DOHH2 (cell line): ENCODE measurements at regions not wholly inside any gene's neighbourhood (a gene's known extent, or its start where the extent isn't known, plus 50 kb on each side); places are given as distances from the start of the nearest gene placed in this dataset.
A peak's percentile ranks its signal among the peaks of the same experiment; 100 is the strongest.

Experiments used
- H3F3A ChIP-seq: fragments of 200-600 bp; sonication (generic), shearing (Covaris generic); 2 replicates; pipeline ENCODE4 v1.6.0; 2016; ENCODE audit warnings: antibody characterized with exemption, mild to moderate bottlenecking; ENCODE audit not compliant: control insufficient read depth, insufficient read depth
- H3K27ac ChIP-seq: fragments of 200-600 bp; sonication (generic); 2 replicates; pipeline ENCODE4 v1.5.1; 2014; ENCODE audit warnings: low read depth, mild to moderate bottlenecking, low read length, moderate library complexity
- H3K27me3 ChIP-seq: fragments of 200-600 bp; sonication (generic); 2 replicates; pipeline ENCODE4 v1.6.1; 2014; ENCODE audit warnings: mild to moderate bottlenecking, low read length, mixed read lengths; ENCODE audit not compliant: control insufficient read depth
- H3K36me3 ChIP-seq: fragments of 200-600 bp; sonication (generic); 2 replicates; pipeline ENCODE4 v1.6.1; 2014; ENCODE audit warnings: mild to moderate bottlenecking, low read length, moderate library complexity, mixed read lengths; ENCODE audit not compliant: control insufficient read depth
- H3K4me1 ChIP-seq: fragments of 200-600 bp; sonication (generic); 2 replicates; pipeline ENCODE4 v1.6.1; 2014; ENCODE audit warnings: mild to moderate bottlenecking, low read length, mixed read lengths; ENCODE audit not compliant: control insufficient read depth
- H3K4me2 ChIP-seq: fragments of 200-600 bp; sonication (generic); 2 replicates; pipeline ENCODE4 v1.6.0; 2014; ENCODE audit warnings: mild to moderate bottlenecking, low read length, moderate library complexity
- H3K4me3 ChIP-seq: fragments of 200-600 bp; sonication (generic); 2 replicates; pipeline ENCODE4 v1.5.1; 2014; ENCODE audit warnings: mild to moderate bottlenecking, low read length, mixed read lengths
- H3K79me2 ChIP-seq: fragments of 200-600 bp; sonication (generic); 2 replicates; pipeline ENCODE4 v1.6.1; 2014; ENCODE audit warnings: mild to moderate bottlenecking, low read length, mixed read lengths; ENCODE audit not compliant: control insufficient read depth
- H3K9me2 ChIP-seq: fragments of 200-600 bp; sonication (generic); replicated peaks from 2 replicates; pipeline ENCODE4 v1.6.1; 2014; ENCODE audit warnings: mild to moderate bottlenecking, low read length, mixed read lengths; ENCODE audit not compliant: control insufficient read depth
- H3K9me3 ChIP-seq: fragments of 200-600 bp; sonication (generic); 2 replicates; pipeline ENCODE4 v1.6.1; 2014; ENCODE audit warnings: antibody characterized with exemption, low read length, mixed read lengths; ENCODE audit not compliant: control insufficient read depth, insufficient read depth
- H4K20me1 ChIP-seq: fragments of 200-600 bp; sonication (generic); 2 replicates; pipeline ENCODE4 v1.6.0; 2014; ENCODE audit warnings: low read depth, mild to moderate bottlenecking, antibody characterized with exemption, low read length, moderate library complexity; ENCODE audit not compliant: control insufficient read depth, insufficient read depth
- EZH2phosphoT487 ChIP-seq: fragments of 200-600 bp; sonication (generic); IDR thresholded peaks from 2 replicates; pipeline ENCODE4 v1.6.1; 2017; ENCODE audit warnings: borderline replicate concordance, mild to moderate bottlenecking, antibody characterized with exemption, low read length, moderate library complexity, mixed read lengths
- TF ChIP-seq, protein P1 (sequence below): fragments of 200-600 bp; sonication (generic); IDR thresholded peaks from one replicate; pipeline ENCODE4 v1.5.1; 2014; ENCODE audit warnings: antibody characterized with exemption, mild to moderate bottlenecking, low read depth, low read length; ENCODE audit not compliant: poor library complexity, severe bottlenecking

DNA sequence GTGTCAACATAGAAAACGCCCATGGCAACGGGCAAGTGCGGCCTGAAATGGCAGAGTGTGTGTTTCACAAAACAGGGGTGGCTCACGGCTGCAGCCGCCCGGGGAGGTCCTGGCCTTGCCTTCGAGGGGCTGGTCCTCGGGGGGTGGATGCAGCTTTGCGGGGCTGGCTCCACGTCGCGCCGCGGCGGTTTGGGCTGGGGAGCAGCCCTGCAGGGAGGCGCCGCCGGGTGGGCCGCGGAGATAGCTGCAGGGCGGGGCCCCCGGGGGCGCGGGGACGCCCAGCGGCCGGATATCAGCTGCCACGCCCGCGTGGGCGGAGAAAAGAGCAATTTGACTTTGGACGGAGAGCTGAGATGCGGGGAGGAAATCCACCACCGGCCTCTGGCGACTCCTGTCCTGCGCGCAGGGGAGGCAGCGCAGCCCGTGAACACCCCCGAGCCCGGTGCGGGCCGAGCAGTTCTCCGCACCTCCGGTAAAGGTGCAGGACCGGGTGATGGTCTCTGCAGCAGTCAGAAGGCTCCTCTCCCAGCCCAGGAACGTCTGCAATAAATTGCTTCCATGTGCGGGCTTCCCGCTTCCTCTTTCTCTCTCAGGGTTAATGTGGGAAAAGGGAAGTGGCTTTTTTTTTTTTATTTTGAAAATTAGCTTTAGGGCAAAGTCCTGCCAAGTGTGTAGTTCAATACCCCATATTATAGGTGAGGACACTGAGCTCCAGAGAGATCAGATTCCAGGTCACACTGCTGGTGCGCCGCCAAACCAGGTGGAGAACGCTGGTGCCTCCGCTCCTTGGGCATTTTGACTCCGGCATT is 110.5 kb downstream of the ARF6 start:
- no peak for TF ChIP-seq EZH2phosphoT487
- TF ChIP-seq, protein P1, sequence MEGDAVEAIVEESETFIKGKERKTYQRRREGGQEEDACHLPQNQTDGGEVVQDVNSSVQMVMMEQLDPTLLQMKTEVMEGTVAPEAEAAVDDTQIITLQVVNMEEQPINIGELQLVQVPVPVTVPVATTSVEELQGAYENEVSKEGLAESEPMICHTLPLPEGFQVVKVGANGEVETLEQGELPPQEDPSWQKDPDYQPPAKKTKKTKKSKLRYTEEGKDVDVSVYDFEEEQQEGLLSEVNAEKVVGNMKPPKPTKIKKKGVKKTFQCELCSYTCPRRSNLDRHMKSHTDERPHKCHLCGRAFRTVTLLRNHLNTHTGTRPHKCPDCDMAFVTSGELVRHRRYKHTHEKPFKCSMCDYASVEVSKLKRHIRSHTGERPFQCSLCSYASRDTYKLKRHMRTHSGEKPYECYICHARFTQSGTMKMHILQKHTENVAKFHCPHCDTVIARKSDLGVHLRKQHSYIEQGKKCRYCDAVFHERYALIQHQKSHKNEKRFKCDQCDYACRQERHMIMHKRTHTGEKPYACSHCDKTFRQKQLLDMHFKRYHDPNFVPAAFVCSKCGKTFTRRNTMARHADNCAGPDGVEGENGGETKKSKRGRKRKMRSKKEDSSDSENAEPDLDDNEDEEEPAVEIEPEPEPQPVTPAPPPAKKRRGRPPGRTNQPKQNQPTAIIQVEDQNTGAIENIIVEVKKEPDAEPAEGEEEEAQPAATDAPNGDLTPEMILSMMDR, result no peak
- H3K27me3 ChIP-seq, result no peaks in the 10 kb centered on the region
- H3K36me3 ChIP-seq, result no peaks in the 10 kb centered on the region
- peaks cover 26% of the 10 kb centered on the region for H3F3A ChIP-seq
- peak overlapping the region; percentile 71 for H3K4me3 ChIP-seq
- no peaks in the 10 kb centered on the region for H3K9me2 ChIP-seq
- H3K4me1 ChIP-seq, result peaks cover 57% of the 10 kb centered on the region
- no peaks in the 10 kb centered on the region for H4K20me1 ChIP-seq
- H3K79me2 ChIP-seq, result no peaks in the 10 kb centered on the region; the same call in 1 of the 2 replicates
- peak overlapping the region; percentile 75 for H3K4me2 ChIP-seq
- H3K9me3 ChIP-seq, result no peaks in the 10 kb centered on the region
- peak overlapping the region; percentile 81 for H3K27ac ChIP-seq

DNA sequence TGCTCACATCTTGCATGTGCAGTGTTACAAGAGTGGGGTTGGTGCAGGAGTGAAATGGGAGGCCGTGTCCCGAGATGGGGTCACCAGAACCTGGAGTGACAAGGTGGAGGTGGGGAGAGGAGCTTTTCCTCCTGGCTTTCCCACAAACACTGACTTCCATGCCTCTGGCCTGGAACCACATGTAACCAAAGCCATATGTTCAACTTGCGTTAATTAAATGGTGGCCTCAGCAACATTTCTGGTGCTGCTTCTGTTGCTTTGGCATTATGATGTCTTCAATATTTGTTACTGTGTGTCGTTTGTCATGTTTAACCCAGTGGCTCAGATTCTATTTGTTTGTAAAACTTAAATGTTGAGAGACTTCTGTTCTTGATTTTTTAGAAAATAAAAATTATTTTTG is 110.2 kb downstream of the VCPKMT start:
- Histone ChIP-seq H4K20me1 (no peaks in the 10 kb centered on the region), H3K4me3 (no peak overlapping the region), H3K27me3 (no peaks in the 10 kb centered on the region), H3F3A (peaks cover 11% of the 10 kb centered on the region), H3K27ac (no peak overlapping the region), H3K9me3 (no peaks in the 10 kb centered on the region), H3K4me1 (peaks cover 43% of the 10 kb centered on the region), H3K4me2 (no peak overlapping the region), H3K36me3 (no peaks in the 10 kb centered on the region), H3K79me2 (no peaks in the 10 kb centered on the region), H3K9me2 (no peaks in the 10 kb centered on the region)
- TF ChIP-seq, protein P1, result no peak

DNA sequence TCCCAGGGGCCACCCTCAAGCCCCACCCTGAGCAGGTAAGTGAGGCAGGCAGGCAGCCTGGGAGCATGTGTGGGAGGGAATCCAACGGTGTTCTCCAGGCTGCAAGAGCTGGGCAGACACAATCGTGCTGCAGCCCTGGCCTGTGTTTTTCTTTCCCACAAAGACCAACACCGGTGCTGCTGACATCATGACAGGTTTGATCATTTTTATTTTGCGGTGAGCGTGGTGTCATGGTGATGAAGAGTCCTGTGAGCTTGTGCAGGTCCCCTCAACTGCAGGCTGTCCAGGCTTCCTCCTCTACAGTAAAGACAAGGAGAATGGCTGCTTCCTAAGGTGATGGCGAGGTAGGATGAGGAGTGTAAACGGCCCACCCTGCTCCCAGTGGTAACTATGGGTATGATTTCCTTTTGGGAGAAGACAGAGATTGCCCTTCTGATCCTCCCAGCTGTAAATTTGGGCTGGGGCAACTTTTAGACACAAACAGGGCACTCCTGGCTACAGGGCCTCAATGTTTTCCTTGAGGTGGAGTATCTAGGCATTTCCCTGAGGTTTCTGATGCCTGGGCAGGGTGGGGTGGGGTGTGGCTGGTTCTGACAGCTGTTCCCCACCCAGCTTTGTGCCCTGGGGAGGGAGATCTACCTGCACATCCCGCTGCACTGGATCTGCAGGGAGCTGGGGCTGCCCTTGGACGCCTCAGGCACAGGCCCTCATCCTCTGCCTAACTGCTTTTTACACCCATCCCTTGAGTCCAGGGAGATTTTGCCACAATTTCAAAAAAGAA is 109.1 kb downstream of the VCPKMT start:
- no peaks in the 10 kb centered on the region for H3K9me2 ChIP-seq
- H3K27ac ChIP-seq, result no peak overlapping the region
- H3K4me1 ChIP-seq, result peaks cover 31% of the 10 kb centered on the region
- H4K20me1 ChIP-seq, result no peaks in the 10 kb centered on the region
- H3K27me3 ChIP-seq, result no peaks in the 10 kb centered on the region
- no peaks in the 10 kb centered on the region for H3K9me3 ChIP-seq
- H3K4me2 ChIP-seq, result no peak overlapping the region
- H3K4me3 ChIP-seq, result no peak overlapping the region
- H3F3A ChIP-seq, result peaks cover 5% of the 10 kb centered on the region; the same call in 1 of the 2 replicates
- no peaks in the 10 kb centered on the region for H3K36me3 ChIP-seq
- no peaks in the 10 kb centered on the region for H3K79me2 ChIP-seq
- TF ChIP-seq, protein P1, result no peak
- no peak for TF ChIP-seq EZH2phosphoT487
